T-cell (primary cell): ENCODE measurements at regions not wholly inside any gene's neighbourhood (a gene's known extent, or its start where the extent isn't known, plus 50 kb on each side); places are given as distances from the start of the nearest gene placed in this dataset.

ENCODE experiments used
- ATAC-seq, 4 experiments: fragments of 200-7000 bp in 3 of 4; fragments of 150-1000 bp in 1 of 4; cut with Tn5 transposase; replicated peaks in 1 of 4; 1 replicate in 3 of 4; 2 replicates in 1 of 4; pipeline ENCODE4 v1.10.0; 2021; ENCODE audit warnings: moderate library complexity in 3 of 4, mild to moderate bottlenecking in 2 of 4, moderate number of reproducible peaks in 1 of 4
- CTCF ChIA-PET, 2 donors: fragments of 300-600 bp; sonication (Branson Sonifier 250); formaldehyde crosslinking; loops; one replicate each; lab custom pipeline; 2022; ENCODE audit warnings: antibody characterized with exemption in 2 of 2; lab: Charles Lee
- POLR2A ChIA-PET, 2 donors: fragments of 300-600 bp; sonication (Branson Sonifier 250); formaldehyde crosslinking; loops; one replicate each; lab custom pipeline; 2022; ENCODE audit warnings: antibody characterized with exemption in 2 of 2; lab: Charles Lee
- DNase-seq, 35 experiments: peaks; one replicate each; pipeline versions ENCODE4 v3.0.0 to v3.0.0-alpha.2; 2013 to 2023
- H3K27ac ChIP-seq: one replicate; pipeline ENCODE4 v1.5.1; 2013; ENCODE audit warnings: low read length
- H3K27me3 ChIP-seq, 2 experiments: replicated peaks in 1 of 2; 1 replicate in 1 of 2; 2 replicates in 1 of 2; pipeline versions ENCODE4 v1.6.1 to v1.7.0; 2013; ENCODE audit warnings: low read length in 1 of 2, mixed read lengths in 1 of 2; ENCODE audit not compliant: control insufficient read depth in 2 of 2, insufficient read depth in 2 of 2; ENCODE audit errors: extremely low read depth in 1 of 2
- H3K36me3 ChIP-seq, 2 donors: 1 replicate in 1 of 2; 2 replicates in 1 of 2; pipeline versions ENCODE4 v1.6.1 to v1.7.0; 2013; ENCODE audit warnings: low read length in 1 of 2; ENCODE audit not compliant: control insufficient read depth in 2 of 2, insufficient read depth in 1 of 2; ENCODE audit errors: extremely low read depth in 1 of 2
- H3K4me1 ChIP-seq, 2 experiments: 1 replicate in 1 of 2; 2 replicates in 1 of 2; pipeline versions ENCODE4 v1.6.1 to v1.7.0; 2013; ENCODE audit warnings: low read length in 2 of 2, mixed read lengths in 1 of 2; ENCODE audit not compliant: insufficient read depth in 2 of 2, control insufficient read depth in 1 of 2; ENCODE audit errors: extremely low read depth in 1 of 2
- H3K4me3 ChIP-seq, 2 donors: 1 replicate in 1 of 2; 2 replicates in 1 of 2; pipeline versions ENCODE4 v1.5.1 to v1.7.0; 2013; ENCODE audit warnings: mild to moderate bottlenecking in 2 of 2, low read length in 1 of 2, moderate library complexity in 1 of 2; ENCODE audit not compliant: control insufficient read depth in 1 of 2; ENCODE audit errors: extremely low read depth in 1 of 2
- H3K9me3 ChIP-seq: 2 replicates; pipeline ENCODE4 v1.7.0; 2013
- H3K27ac Mint-ChIP-seq, 2 donors: one replicate each; pipeline ENCODE4 v1.8.0; 2020 to 2021; ENCODE audit warnings: mild to moderate bottlenecking in 2 of 2, mixed read lengths in 2 of 2
- H3K27me3 Mint-ChIP-seq, 2 donors: one replicate each; pipeline ENCODE4 v1.8.0; 2021 to 2022; ENCODE audit warnings: mixed read lengths in 2 of 2
- H3K36me3 Mint-ChIP-seq: one replicate; pipeline ENCODE4 v1.8.0; 2021; ENCODE audit warnings: mixed read lengths
- H3K4me1 Mint-ChIP-seq, 3 donors: one replicate each; pipeline ENCODE4 v1.8.0; 2020 to 2022; ENCODE audit warnings: mixed read lengths in 3 of 3, mild to moderate bottlenecking in 1 of 3
- H3K4me3 Mint-ChIP-seq, 3 donors: one replicate each; pipeline ENCODE4 v1.8.0; 2020 to 2022; ENCODE audit warnings: mild to moderate bottlenecking in 3 of 3, mixed read lengths in 3 of 3, moderate library complexity in 3 of 3
- H3K9me3 Mint-ChIP-seq, 3 donors: one replicate each; pipeline ENCODE4 v1.8.0; 2020 to 2022; ENCODE audit warnings: mixed read lengths in 3 of 3
- WGBS: methylation state at CpG from one replicate; pipeline ENCODE4 v1.1.5; 2013; ENCODE audit warnings: missing lambda C conversion rate; ENCODE audit not compliant: insufficient coverage; 5-methylcytosine and 5-hydroxymethylcytosine counted together

- Histone ChIP-seq H3K36me3 (no peaks in the 10 kb centered on the region), H3K9me3 (no peaks in the 10 kb centered on the region), H3K4me3 (no peak overlapping the region), H3K27me3 (no peaks in the 10 kb centered on the region), H3K27ac (no peak overlapping the region), H3K4me1 (no peaks in the 10 kb centered on the region)
- ChIA-PET CTCF (no interaction called here), POLR2A (no interaction called here)
- Mint-ChIP-seq H3K9me3 (peaks cover 0 to 8% (median 0%) of the 10 kb centered on the region in 3 donors), H3K27me3 (peaks cover 4 to 12% of the 10 kb centered on the region in 2 donors), H3K4me3 (no peak overlapping the region), H3K27ac (no peak overlapping the region), H3K4me1 (no peaks in the 10 kb centered on the region), H3K36me3 (no peaks in the 10 kb centered on the region)
- ATAC-seq (no peak), DNase-seq (no peak)
Measured at GRCh38 chr6:91094806-91095475, 508.1 kb upstream of the MAP3K7 start.

GRCh38 chr6:91094341-91094740, 507.5 kb upstream of the MAP3K7 start:
- ChIA-PET CTCF (no interaction called here), POLR2A (no interaction called here)
- Mint-ChIP-seq H3K27me3 (peaks cover 4 to 13% of the 10 kb centered on the region in 2 donors), H3K4me3 (no peak overlapping the region), H3K36me3 (no peaks in the 10 kb centered on the region), H3K27ac (no peak overlapping the region), H3K9me3 (peaks cover 0 to 6% (median 0%) of the 10 kb centered on the region in 3 donors), H3K4me1 (no peaks in the 10 kb centered on the region)
- Histone ChIP-seq H3K36me3 (no peaks in the 10 kb centered on the region), H3K9me3 (no peaks in the 10 kb centered on the region), H3K27me3 (no peaks in the 10 kb centered on the region), H3K4me3 (no peak overlapping the region), H3K27ac (no peak overlapping the region), H3K4me1 (no peaks in the 10 kb centered on the region)
- DNase-seq (no peak), ATAC-seq (no peak)

DNA sequence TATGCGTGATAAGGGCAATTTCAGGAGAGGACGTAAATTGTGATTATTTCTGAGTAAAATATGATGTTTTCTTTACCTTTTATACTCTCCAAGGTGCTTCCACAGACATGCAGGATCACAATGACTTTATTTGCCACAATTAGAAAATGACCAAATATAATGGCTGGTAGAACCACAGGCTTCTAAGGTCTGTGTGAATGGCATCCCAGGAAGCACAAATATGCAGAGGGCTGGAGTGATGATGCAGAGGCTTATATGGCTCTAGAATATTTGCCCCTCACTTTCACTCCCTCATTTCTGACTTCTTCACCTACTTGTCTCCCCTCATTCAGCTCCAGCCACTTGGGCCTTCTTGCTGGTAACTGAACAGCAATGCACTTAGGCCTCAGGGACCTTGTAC, 502.1 kb upstream of the MAP3K7 start:
- Mint-ChIP-seq H3K27me3 (peaks cover 4 to 13% of the 10 kb centered on the region in 2 donors), H3K36me3 (no peaks in the 10 kb centered on the region), H3K4me3 (no peak overlapping the region), H3K27ac (no peak overlapping the region), H3K9me3 (peaks cover 0 to 5% (median 0%) of the 10 kb centered on the region in 3 donors), H3K4me1 (no peaks in the 10 kb centered on the region)
- Histone ChIP-seq H3K4me1 (no peaks in the 10 kb centered on the region), H3K9me3 (no peaks in the 10 kb centered on the region), H3K36me3 (no peaks in the 10 kb centered on the region), H3K27me3 (no peaks in the 10 kb centered on the region), H3K27ac (no peak overlapping the region), H3K4me3 (no peak overlapping the region)
- ChIA-PET CTCF (no interaction called here), POLR2A (no interaction called here)
- DNase-seq (no peak), ATAC-seq (no peak)
- WGBS, result no CpG with 5 or more reads among the region's 2 CpGs

- peaks cover 4 to 12% of the 10 kb centered on the region in 2 donors for H3K27me3 Mint-ChIP-seq
- ATAC-seq, result no peak
- H3K9me3 Mint-ChIP-seq, result peaks cover 0 to 3% (median 0%) of the 10 kb centered on the region in 3 donors
- no CpG with 5 or more reads among the region's 1 CpG for WGBS
- no peak overlapping the region for H3K4me3 Mint-ChIP-seq
- no peak overlapping the region for H3K27ac Mint-ChIP-seq
- DNase-seq, result no peak
- Histone ChIP-seq H3K27ac (no peak overlapping the region), H3K27me3 (no peaks in the 10 kb centered on the region), H3K36me3 (no peaks in the 10 kb centered on the region), H3K4me1 (no peaks in the 10 kb centered on the region), H3K4me3 (no peak overlapping the region), H3K9me3 (no peaks in the 10 kb centered on the region)
- H3K36me3 Mint-ChIP-seq, result no peaks in the 10 kb centered on the region
- no peaks in the 10 kb centered on the region for H3K4me1 Mint-ChIP-seq
- ChIA-PET CTCF (no interaction called here), POLR2A (no interaction called here)
Measured at GRCh38 chr6:91088515-91088914, 501.6 kb upstream of the MAP3K7 start.

GRCh38 chr6:91087908-91088307, 501.0 kb upstream of the MAP3K7 start:
- ChIA-PET POLR2A (no interaction called here), CTCF (no interaction called here)
- no peaks in the 10 kb centered on the region for H3K4me1 Mint-ChIP-seq
- H3K27ac ChIP-seq, result no peak overlapping the region
- ATAC-seq (no peak), DNase-seq (no peak)
- no peaks in the 10 kb centered on the region for H3K9me3 Mint-ChIP-seq
- H3K27ac Mint-ChIP-seq, result no peak overlapping the region
- no peaks in the 10 kb centered on the region for H3K36me3 Mint-ChIP-seq
- H3K4me3 ChIP-seq, result no peak overlapping the region
- no peaks in the 10 kb centered on the region for H3K4me1 ChIP-seq
- 65% methylated on average over 2 of the region's 4 CpGs for WGBS
- H3K9me3 ChIP-seq, result no peaks in the 10 kb centered on the region
- no peak overlapping the region for H3K4me3 Mint-ChIP-seq
- no peaks in the 10 kb centered on the region for H3K27me3 ChIP-seq
- H3K27me3 Mint-ChIP-seq, result peaks cover 4 to 13% of the 10 kb centered on the region in 2 donors
- no peaks in the 10 kb centered on the region for H3K36me3 ChIP-seq

GRCh38 chr6:91083211-91083610, 496.3 kb upstream of the MAP3K7 start:
- no peaks in the 10 kb centered on the region for H3K36me3 Mint-ChIP-seq
- H3K27ac Mint-ChIP-seq, result no peak overlapping the region
- no peak overlapping the region for H3K4me3 ChIP-seq
- 74% methylated on average over 4 of the region's 5 CpGs for WGBS
- H3K4me1 Mint-ChIP-seq, result no peaks in the 10 kb centered on the region
- H3K27me3 Mint-ChIP-seq, result peaks cover 0 to 5% of the 10 kb centered on the region in 2 donors
- no peaks in the 10 kb centered on the region for H3K4me1 ChIP-seq
- H3K27ac ChIP-seq, result no peak overlapping the region
- no peaks in the 10 kb centered on the region for H3K9me3 Mint-ChIP-seq
- ChIA-PET POLR2A (no interaction called here), CTCF (no interaction called here)
- DNase-seq (no peak), ATAC-seq (no peak)
- H3K36me3 ChIP-seq, result no peaks in the 10 kb centered on the region
- peaks cover 0 to 2% of the 10 kb centered on the region in 2 experiments for H3K27me3 ChIP-seq
- no peak overlapping the region for H3K4me3 Mint-ChIP-seq
- H3K9me3 ChIP-seq, result no peaks in the 10 kb centered on the region
